ENCODE measurements at regions not wholly inside any gene's neighbourhood (a gene's known extent, or its start where the extent isn't known, plus 50 kb on each side); places are given as distances from the start of the nearest gene placed in this dataset.
"Not testable (repeated sequence)": the region's sequence is repeated elsewhere in the genome, so short reads cannot be mapped to it uniquely, and the experiment has no call there.

GRCh38 chr3:154642145-154642544 lies 212.2 kb upstream of the GPR149 start:
- peaks cover 0 to 2% (median 0%) of the 10 kb centered on the region in 5 donors for H3K9me3 ChIP-seq (ENCODE audit: control insufficient read depth in 5 of 5, low read length in 5 of 5)
- no peaks in the 10 kb centered on the region for H3K27me3 ChIP-seq (ENCODE audit: control insufficient read depth in 5 of 5, insufficient read depth in 4 of 5, low read length in 5 of 5)
- H3K4me1 ChIP-seq (ENCODE audit: control insufficient read depth in 5 of 5, insufficient read depth in 5 of 5, low read length in 5 of 5): no peaks in the 10 kb centered on the region
- no peaks in the 10 kb centered on the region for H3K36me3 ChIP-seq (ENCODE audit: control insufficient read depth in 5 of 5, insufficient read depth in 5 of 5, low read length in 5 of 5)
- H3K27ac ChIP-seq (ENCODE audit: low read depth, low read length): no peak overlapping the region
- no peak overlapping the region for H3K9ac ChIP-seq (ENCODE audit: low read length in 5 of 5)
- no peak overlapping the region for H3K4me3 ChIP-seq (ENCODE audit: low read depth in 1 of 5, low read length in 5 of 5)

- Histone ChIP-seq H3K9ac (ENCODE audit: low read length in 5 of 5) (no peak overlapping the region), H3K27me3 (ENCODE audit: control insufficient read depth in 5 of 5, insufficient read depth in 4 of 5, low read length in 5 of 5) (no peaks in the 10 kb centered on the region)
Measured at GRCh38 chr3:154625756-154626155, 195.8 kb upstream of the GPR149 start.

GRCh38 chr3:154619621-154620020 lies 189.6 kb upstream of the GPR149 start:
- H3K27me3 ChIP-seq (ENCODE audit: control insufficient read depth in 5 of 5, insufficient read depth in 4 of 5, low read length in 5 of 5); H3K4me1 ChIP-seq (ENCODE audit: control insufficient read depth in 5 of 5, insufficient read depth in 5 of 5, low read length in 5 of 5); H3K27ac ChIP-seq (ENCODE audit: low read depth, low read length); H3K9ac ChIP-seq (ENCODE audit: low read length in 5 of 5); H3K36me3 ChIP-seq (ENCODE audit: control insufficient read depth in 5 of 5, insufficient read depth in 5 of 5, low read length in 5 of 5); H3K9me3 ChIP-seq (ENCODE audit: control insufficient read depth in 5 of 5, low read length in 5 of 5); H3K4me3 ChIP-seq (ENCODE audit: low read depth in 1 of 5, low read length in 5 of 5): not testable (repeated sequence)

More at GRCh38 chr3:154625756-154626155, 195.8 kb upstream of the GPR149 start:
- no peaks in the 10 kb centered on the region for H3K36me3 ChIP-seq (ENCODE audit: control insufficient read depth in 5 of 5, insufficient read depth in 5 of 5, low read length in 5 of 5)
- no peaks in the 10 kb centered on the region for H3K4me1 ChIP-seq (ENCODE audit: control insufficient read depth in 5 of 5, insufficient read depth in 5 of 5, low read length in 5 of 5)
- H3K27ac ChIP-seq (ENCODE audit: low read depth, low read length): no peak overlapping the region
- H3K9me3 ChIP-seq (ENCODE audit: control insufficient read depth in 5 of 5, low read length in 5 of 5): no peaks in the 10 kb centered on the region
- H3K4me3 ChIP-seq (ENCODE audit: low read depth in 1 of 5, low read length in 5 of 5): no peak overlapping the region

GRCh38 chr3:154616298-154616697 lies 186.3 kb upstream of the GPR149 start:
- Histone ChIP-seq H3K4me1 (ENCODE audit: control insufficient read depth in 5 of 5, insufficient read depth in 5 of 5, low read length in 5 of 5) (no peaks in the 10 kb centered on the region), H3K36me3 (ENCODE audit: control insufficient read depth in 5 of 5, insufficient read depth in 5 of 5, low read length in 5 of 5) (no peaks in the 10 kb centered on the region), H3K27ac (ENCODE audit: low read depth, low read length) (no peak overlapping the region), H3K9me3 (ENCODE audit: control insufficient read depth in 5 of 5, low read length in 5 of 5) (peaks cover 0 to 3% (median 0%) of the 10 kb centered on the region in 5 donors), H3K9ac (ENCODE audit: low read length in 5 of 5) (no peak overlapping the region), H3K4me3 (ENCODE audit: low read depth in 1 of 5, low read length in 5 of 5) (no peak overlapping the region), H3K27me3 (ENCODE audit: control insufficient read depth in 5 of 5, insufficient read depth in 4 of 5, low read length in 5 of 5) (no peaks in the 10 kb centered on the region)

- Histone ChIP-seq H3K4me3 (ENCODE audit: low read depth in 1 of 5, low read length in 5 of 5) (no peak overlapping the region), H3K36me3 (ENCODE audit: control insufficient read depth in 5 of 5, insufficient read depth in 5 of 5, low read length in 5 of 5) (no peaks in the 10 kb centered on the region), H3K27me3 (ENCODE audit: control insufficient read depth in 5 of 5, insufficient read depth in 4 of 5, low read length in 5 of 5) (no peaks in the 10 kb centered on the region), H3K4me1 (ENCODE audit: control insufficient read depth in 5 of 5, insufficient read depth in 5 of 5, low read length in 5 of 5) (no peaks in the 10 kb centered on the region), H3K9ac (ENCODE audit: low read length in 5 of 5) (no peak overlapping the region), H3K9me3 (ENCODE audit: control insufficient read depth in 5 of 5, low read length in 5 of 5) (peaks cover 0 to 3% (median 0%) of the 10 kb centered on the region in 5 donors), H3K27ac (ENCODE audit: low read depth, low read length) (no peak overlapping the region)
Measured at GRCh38 chr3:154615471-154615870, 185.5 kb upstream of the GPR149 start.

- Histone ChIP-seq H3K27me3 (ENCODE audit: control insufficient read depth in 5 of 5, insufficient read depth in 4 of 5, low read length in 5 of 5) (no peaks in the 10 kb centered on the region), H3K4me3 (ENCODE audit: low read depth in 1 of 5, low read length in 5 of 5) (no peak overlapping the region), H3K9me3 (ENCODE audit: control insufficient read depth in 5 of 5, low read length in 5 of 5) (peaks cover 0 to 3% (median 0%) of the 10 kb centered on the region in 5 donors), H3K4me1 (ENCODE audit: control insufficient read depth in 5 of 5, insufficient read depth in 5 of 5, low read length in 5 of 5) (no peaks in the 10 kb centered on the region), H3K9ac (ENCODE audit: low read length in 5 of 5) (no peak overlapping the region), H3K27ac (ENCODE audit: low read depth, low read length) (no peak overlapping the region), H3K36me3 (ENCODE audit: control insufficient read depth in 5 of 5, insufficient read depth in 5 of 5, low read length in 5 of 5) (no peaks in the 10 kb centered on the region)
Measured at GRCh38 chr3:154614601-154615000, 184.6 kb upstream of the GPR149 start.

GRCh38 chr3:154614078-154614477 lies 184.1 kb upstream of the GPR149 start:
- no peaks in the 10 kb centered on the region for H3K27me3 ChIP-seq (ENCODE audit: control insufficient read depth in 5 of 5, insufficient read depth in 4 of 5, low read length in 5 of 5)
- H3K27ac ChIP-seq (ENCODE audit: low read depth, low read length): no peak overlapping the region
- H3K36me3 ChIP-seq (ENCODE audit: control insufficient read depth in 5 of 5, insufficient read depth in 5 of 5, low read length in 5 of 5): no peaks in the 10 kb centered on the region
- no peak overlapping the region for H3K4me3 ChIP-seq (ENCODE audit: low read depth in 1 of 5, low read length in 5 of 5)
- no peaks in the 10 kb centered on the region for H3K9me3 ChIP-seq (ENCODE audit: control insufficient read depth in 5 of 5, low read length in 5 of 5)
- H3K9ac ChIP-seq (ENCODE audit: low read length in 5 of 5): no peak overlapping the region
- no peaks in the 10 kb centered on the region for H3K4me1 ChIP-seq (ENCODE audit: control insufficient read depth in 5 of 5, insufficient read depth in 5 of 5, low read length in 5 of 5)

GRCh38 chr3:154602241-154602640 lies 172.3 kb upstream of the GPR149 start:
- no peaks in the 10 kb centered on the region for H3K36me3 ChIP-seq (ENCODE audit: control insufficient read depth in 5 of 5, insufficient read depth in 5 of 5, low read length in 5 of 5)
- no peak overlapping the region for H3K9ac ChIP-seq (ENCODE audit: low read length in 5 of 5)
- no peaks in the 10 kb centered on the region for H3K9me3 ChIP-seq (ENCODE audit: control insufficient read depth in 5 of 5, low read length in 5 of 5)
- H3K4me1 ChIP-seq (ENCODE audit: control insufficient read depth in 5 of 5, insufficient read depth in 5 of 5, low read length in 5 of 5): no peaks in the 10 kb centered on the region
- H3K27ac ChIP-seq (ENCODE audit: low read depth, low read length): no peak overlapping the region
- no peaks in the 10 kb centered on the region for H3K27me3 ChIP-seq (ENCODE audit: control insufficient read depth in 5 of 5, insufficient read depth in 4 of 5, low read length in 5 of 5)
- no peak overlapping the region for H3K4me3 ChIP-seq (ENCODE audit: low read depth in 1 of 5, low read length in 5 of 5)

GRCh38 chr3:154598166-154598565 lies 168.2 kb upstream of the GPR149 start:
- no peaks in the 10 kb centered on the region for H3K36me3 ChIP-seq (ENCODE audit: control insufficient read depth in 5 of 5, insufficient read depth in 5 of 5, low read length in 5 of 5)
- H3K4me3 ChIP-seq (ENCODE audit: low read depth in 1 of 5, low read length in 5 of 5): no peak overlapping the region
- H3K9me3 ChIP-seq (ENCODE audit: control insufficient read depth in 5 of 5, low read length in 5 of 5): no peaks in the 10 kb centered on the region
- no peak overlapping the region for H3K9ac ChIP-seq (ENCODE audit: low read length in 5 of 5)
- H3K27ac ChIP-seq (ENCODE audit: low read depth, low read length): no peak overlapping the region
- H3K4me1 ChIP-seq (ENCODE audit: control insufficient read depth in 5 of 5, insufficient read depth in 5 of 5, low read length in 5 of 5): no peaks in the 10 kb centered on the region
- H3K27me3 ChIP-seq (ENCODE audit: control insufficient read depth in 5 of 5, insufficient read depth in 4 of 5, low read length in 5 of 5): no peaks in the 10 kb centered on the region

GRCh38 chr3:154590675-154591384 lies 160.8 kb upstream of the GPR149 start:
- no peaks in the 10 kb centered on the region for H3K36me3 ChIP-seq (ENCODE audit: control insufficient read depth in 5 of 5, insufficient read depth in 5 of 5, low read length in 5 of 5)
- no peaks in the 10 kb centered on the region for H3K9me3 ChIP-seq (ENCODE audit: control insufficient read depth in 5 of 5, low read length in 5 of 5)
- H3K27me3 ChIP-seq (ENCODE audit: control insufficient read depth in 5 of 5, insufficient read depth in 4 of 5, low read length in 5 of 5): no peaks in the 10 kb centered on the region
- H3K4me1 ChIP-seq (ENCODE audit: control insufficient read depth in 5 of 5, insufficient read depth in 5 of 5, low read length in 5 of 5): peaks cover 0 to 8% (median 4%) of the 10 kb centered on the region in 5 donors
- no peak overlapping the region for H3K4me3 ChIP-seq (ENCODE audit: low read depth in 1 of 5, low read length in 5 of 5)
- H3K9ac ChIP-seq (ENCODE audit: low read length in 5 of 5): no peak overlapping the region
- no peak overlapping the region for H3K27ac ChIP-seq (ENCODE audit: low read depth, low read length)
